ENCODE measurements at regions not wholly inside any gene's neighbourhood (a gene's known extent, or its start where the extent isn't known, plus 50 kb on each side); places are given as distances from the start of the nearest gene placed in this dataset.

GRCh38 chr20:41784209-41784958 is 166.2 kb upstream of the CHD6 start (continued):
- TF ChIP-seq EGR1 (IDR thresholded peaks at IDR 0.05; ENCODE audit: borderline replicate concordance, low read depth, low read length): no peak

Measured in H1 (cell line).